Sigmoid colon (tissue), 4 donors: ENCODE measurements at regions not wholly inside any gene's neighbourhood (a gene's known extent, or its start where the extent isn't known, plus 50 kb on each side); places are given as distances from the start of the nearest gene placed in this dataset.

Source experiments
- EP300 ChIP-seq, 4 donors: sonication (generic); formaldehyde crosslinking; IDR thresholded peaks; one replicate each; pipeline ENCODE4 v1.6.1; 2017; ENCODE audit warnings: antibody characterized with exemption in 4 of 4
- POLR2A ChIP-seq, 2 donors: fragments of 450-650 bp; IDR thresholded peaks; one replicate each; pipeline ENCODE4 v1.6.1; 2016; ENCODE audit warnings: antibody characterized with exemption in 2 of 2, mild to moderate bottlenecking in 2 of 2, moderate library complexity in 2 of 2
- POLR2AphosphoS5 ChIP-seq, 4 donors: sonication (generic); formaldehyde crosslinking; IDR thresholded peaks; one replicate each; pipeline ENCODE4 v1.6.1; 2017; ENCODE audit warnings: antibody characterized with exemption in 4 of 4
- TF ChIP-seq, protein P1 (sequence below), 4 experiments: fragments of 450-650 bp in 3 of 4; fragments of 200-600 bp in 1 of 4; IDR thresholded peaks; one replicate each; pipeline ENCODE4 v1.5.1; 2016 to 2019; ENCODE audit warnings: antibody characterized with exemption in 4 of 4, mild to moderate bottlenecking in 3 of 4, moderate library complexity in 2 of 4

DNA sequence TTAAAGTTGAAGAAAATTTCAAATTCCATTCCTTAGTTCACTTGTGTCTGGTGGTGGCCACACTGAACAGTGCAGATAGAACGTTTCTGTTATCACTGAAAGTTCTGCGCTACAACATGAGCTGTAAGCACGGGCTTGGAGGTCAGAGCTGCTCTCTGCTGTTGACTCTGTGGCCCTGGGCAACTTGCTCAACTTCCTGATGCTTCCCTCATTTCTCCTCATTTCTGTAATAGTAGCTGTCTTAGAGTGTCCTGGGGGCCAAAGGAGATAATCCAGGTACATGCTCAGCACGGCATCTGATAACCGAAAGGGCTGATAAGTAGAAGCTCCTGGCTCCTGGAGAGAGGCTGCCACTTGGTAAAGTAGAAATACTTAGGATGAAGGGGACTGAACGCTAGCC, 92.3 kb upstream of the DUSP5 start:
- TF ChIP-seq, protein P1, sequence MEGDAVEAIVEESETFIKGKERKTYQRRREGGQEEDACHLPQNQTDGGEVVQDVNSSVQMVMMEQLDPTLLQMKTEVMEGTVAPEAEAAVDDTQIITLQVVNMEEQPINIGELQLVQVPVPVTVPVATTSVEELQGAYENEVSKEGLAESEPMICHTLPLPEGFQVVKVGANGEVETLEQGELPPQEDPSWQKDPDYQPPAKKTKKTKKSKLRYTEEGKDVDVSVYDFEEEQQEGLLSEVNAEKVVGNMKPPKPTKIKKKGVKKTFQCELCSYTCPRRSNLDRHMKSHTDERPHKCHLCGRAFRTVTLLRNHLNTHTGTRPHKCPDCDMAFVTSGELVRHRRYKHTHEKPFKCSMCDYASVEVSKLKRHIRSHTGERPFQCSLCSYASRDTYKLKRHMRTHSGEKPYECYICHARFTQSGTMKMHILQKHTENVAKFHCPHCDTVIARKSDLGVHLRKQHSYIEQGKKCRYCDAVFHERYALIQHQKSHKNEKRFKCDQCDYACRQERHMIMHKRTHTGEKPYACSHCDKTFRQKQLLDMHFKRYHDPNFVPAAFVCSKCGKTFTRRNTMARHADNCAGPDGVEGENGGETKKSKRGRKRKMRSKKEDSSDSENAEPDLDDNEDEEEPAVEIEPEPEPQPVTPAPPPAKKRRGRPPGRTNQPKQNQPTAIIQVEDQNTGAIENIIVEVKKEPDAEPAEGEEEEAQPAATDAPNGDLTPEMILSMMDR (IDR thresholded peaks at IDR 0.05): no peak
- TF ChIP-seq EP300 (IDR thresholded peaks at IDR 0.05) (no peak), POLR2A (IDR thresholded peaks at IDR 0.05) (no peak), POLR2AphosphoS5 (IDR thresholded peaks at IDR 0.05) (no peak)
